HCT116 (cell line): ENCODE measurements at regions not wholly inside any gene's neighbourhood (a gene's known extent, or its start where the extent isn't known, plus 50 kb on each side); places are given as distances from the start of the nearest gene placed in this dataset.

ENCODE experiments used
- POLR2A ChIP-seq: IDR thresholded peaks from 2 replicates; pipeline ENCODE4 v1.7.0; 2011; ENCODE audit warnings: borderline replicate concordance; ENCODE audit not compliant: insufficient read depth, insufficient read length; ENCODE audit errors: extremely low read depth
- SIN3A ChIP-seq: IDR thresholded peaks from 2 replicates; pipeline ENCODE4 v1.6.1; 2012; ENCODE audit warnings: low read depth
- TF ChIP-seq, protein P1 (sequence below), 3 experiments: fragments of 200-600 bp in 1 of 3; sonication (generic) in 1 of 3; IDR thresholded peaks in 2 of 3; conservative IDR thresholded peaks in 1 of 3; 2 replicates each; pipeline ENCODE4 v1.5.1; 2012 to 2017; ENCODE audit warnings: low read depth in 2 of 3, low read length in 2 of 3, antibody characterized with exemption in 1 of 3, borderline replicate concordance in 1 of 3, control low read depth in 1 of 3, mild to moderate bottlenecking in 1 of 3, mixed read lengths in 1 of 3, mixed run types in 1 of 3, moderate library complexity in 1 of 3; ENCODE audit not compliant: insufficient read depth in 1 of 3

DNA sequence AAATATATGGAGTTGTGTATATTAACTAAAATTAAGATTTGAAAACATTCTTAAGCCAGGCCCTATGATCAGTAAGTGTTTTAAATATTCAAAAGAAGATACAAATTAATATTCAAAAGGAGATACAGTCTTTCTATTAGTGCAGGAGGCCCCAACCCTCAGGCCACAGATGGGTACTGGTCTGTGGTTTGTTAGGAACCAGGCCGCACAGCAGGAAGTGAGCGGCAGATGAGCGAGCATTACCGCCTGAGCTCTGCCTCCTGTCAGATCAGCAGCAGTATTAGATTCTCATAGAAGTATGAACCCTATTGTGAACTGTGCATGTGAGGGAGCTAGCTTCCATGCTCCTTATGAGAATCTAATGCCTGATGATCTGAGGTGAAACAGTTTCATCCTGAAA is 232.9 kb downstream of the FOXO1 start:
- TF ChIP-seq POLR2A = no peak
- no peak for TF ChIP-seq SIN3A
- TF ChIP-seq, protein P1, sequence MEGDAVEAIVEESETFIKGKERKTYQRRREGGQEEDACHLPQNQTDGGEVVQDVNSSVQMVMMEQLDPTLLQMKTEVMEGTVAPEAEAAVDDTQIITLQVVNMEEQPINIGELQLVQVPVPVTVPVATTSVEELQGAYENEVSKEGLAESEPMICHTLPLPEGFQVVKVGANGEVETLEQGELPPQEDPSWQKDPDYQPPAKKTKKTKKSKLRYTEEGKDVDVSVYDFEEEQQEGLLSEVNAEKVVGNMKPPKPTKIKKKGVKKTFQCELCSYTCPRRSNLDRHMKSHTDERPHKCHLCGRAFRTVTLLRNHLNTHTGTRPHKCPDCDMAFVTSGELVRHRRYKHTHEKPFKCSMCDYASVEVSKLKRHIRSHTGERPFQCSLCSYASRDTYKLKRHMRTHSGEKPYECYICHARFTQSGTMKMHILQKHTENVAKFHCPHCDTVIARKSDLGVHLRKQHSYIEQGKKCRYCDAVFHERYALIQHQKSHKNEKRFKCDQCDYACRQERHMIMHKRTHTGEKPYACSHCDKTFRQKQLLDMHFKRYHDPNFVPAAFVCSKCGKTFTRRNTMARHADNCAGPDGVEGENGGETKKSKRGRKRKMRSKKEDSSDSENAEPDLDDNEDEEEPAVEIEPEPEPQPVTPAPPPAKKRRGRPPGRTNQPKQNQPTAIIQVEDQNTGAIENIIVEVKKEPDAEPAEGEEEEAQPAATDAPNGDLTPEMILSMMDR (IDR thresholded peaks at IDR 0.05 in 2 of 3, conservative IDR thresholded peaks at IDR 0.05 in 1 of 3; ENCODE audit: borderline replicate concordance in 1 of 3, insufficient read depth in 1 of 3, low read depth in 2 of 3, low read length in 2 of 3) = no peak
